BE2C (cell line): ENCODE measurements at regions not wholly inside any gene's neighbourhood (a gene's known extent, or its start where the extent isn't known, plus 50 kb on each side); places are given as distances from the start of the nearest gene placed in this dataset.

ENCODE experiments used
- DNase-seq: peaks from one replicate; pipeline ENCODE4 v3.0.0-alpha.2; 2020
- H3K27me3 ChIP-seq: fragments of 250-450 bp; sonication (Bioruptor Pico); 2 replicates; pipeline ENCODE4 v1.5.1; 2020; ENCODE audit warnings: mild to moderate bottlenecking
- H3K36me3 ChIP-seq: fragments of 250-450 bp; sonication (Bioruptor Pico); 2 replicates; pipeline ENCODE4 v1.5.1; 2020; ENCODE audit warnings: mild to moderate bottlenecking
- H3K4me1 ChIP-seq: fragments of 250-450 bp; sonication (Bioruptor Pico); 2 replicates; pipeline ENCODE4 v1.5.1; 2020
- H3K4me3 ChIP-seq: 2 replicates; pipeline ENCODE4 v1.5.1; 2011; ENCODE audit warnings: low read depth, low read length
- H3K9me3 ChIP-seq: fragments of 250-450 bp; sonication (Bioruptor Pico); 2 replicates; pipeline ENCODE4 v1.5.1; 2020
- CTCF ChIP-seq: IDR thresholded peaks from 2 replicates; pipeline ENCODE4 v1.5.1; 2012; ENCODE audit warnings: mild to moderate bottlenecking, low read depth, low read length

- DNase-seq: no peak
- Histone ChIP-seq H3K36me3 (no peaks in the 10 kb centered on the region), H3K4me1 (no peaks in the 10 kb centered on the region), H3K9me3 (no peaks in the 10 kb centered on the region; the same call in 1 of the 2 replicates), H3K27me3 (no peaks in the 10 kb centered on the region), H3K4me3 (no peak overlapping the region)
- no peak for TF ChIP-seq CTCF
These were observed 334.8 kb downstream of the CBLN1 start for GRCh38 chr16:48946686-48947370.

GRCh38 chr16:48942996-48943395 is 333.0 kb upstream of the N4BP1 start:
- no peak for DNase-seq
- no peak for TF ChIP-seq CTCF
- Histone ChIP-seq H3K9me3 (no peaks in the 10 kb centered on the region; the same call in 1 of the 2 replicates), H3K4me1 (no peaks in the 10 kb centered on the region), H3K36me3 (no peaks in the 10 kb centered on the region), H3K4me3 (no peak overlapping the region), H3K27me3 (no peaks in the 10 kb centered on the region)

- no peaks in the 10 kb centered on the region for H3K4me1 ChIP-seq
- no peak overlapping the region for H3K4me3 ChIP-seq
These were observed 326.8 kb upstream of the N4BP1 start for GRCh38 chr16:48936811-48937210.

GRCh38 chr16:48932216-48932855 is 322.4 kb upstream of the N4BP1 start:
- H3K9me3 ChIP-seq: peaks cover 8% of the 10 kb centered on the region
- no peak for TF ChIP-seq CTCF

More at GRCh38 chr16:48936811-48937210, 326.8 kb upstream of the N4BP1 start:
- no peak for TF ChIP-seq CTCF
- H3K27me3 ChIP-seq: no peaks in the 10 kb centered on the region
- H3K36me3 ChIP-seq: no peaks in the 10 kb centered on the region
- DNase-seq: no peak
- H3K9me3 ChIP-seq: peaks cover 4% of the 10 kb centered on the region

GRCh38 chr16:48930951-48931553 is 321.1 kb upstream of the N4BP1 start:
- no peak for TF ChIP-seq CTCF
- no peak for DNase-seq
- Histone ChIP-seq H3K4me3 (no peak overlapping the region), H3K27me3 (no peaks in the 10 kb centered on the region), H3K4me1 (no peaks in the 10 kb centered on the region), H3K36me3 (no peaks in the 10 kb centered on the region), H3K9me3 (peaks cover 8% of the 10 kb centered on the region)

More at GRCh38 chr16:48932216-48932855, 322.4 kb upstream of the N4BP1 start:
- Histone ChIP-seq H3K4me3 (no peak overlapping the region), H3K4me1 (no peaks in the 10 kb centered on the region), H3K27me3 (no peaks in the 10 kb centered on the region), H3K36me3 (no peaks in the 10 kb centered on the region)
- DNase-seq: no peak

- DNase-seq: no peak
- H3K36me3 ChIP-seq: no peaks in the 10 kb centered on the region
- no peaks in the 10 kb centered on the region for H3K4me1 ChIP-seq
- no peaks in the 10 kb centered on the region for H3K27me3 ChIP-seq
- no peak for TF ChIP-seq CTCF
- no peaks in the 10 kb centered on the region for H3K9me3 ChIP-seq
- H3K4me3 ChIP-seq: no peak overlapping the region
These were observed 309.8 kb upstream of the N4BP1 start for GRCh38 chr16:48919791-48920190.
